Left cardiac atrium (tissue), 4 donors: ENCODE measurements at regions not wholly inside any gene's neighbourhood (a gene's known extent, or its start where the extent isn't known, plus 50 kb on each side); places are given as distances from the start of the nearest gene placed in this dataset.

Experiments used
- ATAC-seq, 2 donors: fragments of 200-7000 bp; cut with Tn5 transposase; one replicate each; pipeline ENCODE4 v1.9.1; 2020; ENCODE audit warnings: mild to moderate bottlenecking in 2 of 2, moderate library complexity in 2 of 2
- DNase-seq: peaks from one replicate; pipeline ENCODE4 v3.0.0-alpha.2; 2020
- intact Hi-C, 2 donors: fragments of 100-400 bp; cut with DNase I; formaldehyde crosslinking; loops; one replicate each; pipeline versions ENCODE4 v1.14.1 to v1.15.1; 2022 to 2023
- donor health status: DM: no; HTN: yes; CAD: no.
- donor health status: DM: no; HTN: yes; CAD: no; lungs with severe emphysema.
- donor health status: DM: yes; HTN: yes; CAD: no.
- donor health status: Dilated cardiomyopathy.

DNA sequence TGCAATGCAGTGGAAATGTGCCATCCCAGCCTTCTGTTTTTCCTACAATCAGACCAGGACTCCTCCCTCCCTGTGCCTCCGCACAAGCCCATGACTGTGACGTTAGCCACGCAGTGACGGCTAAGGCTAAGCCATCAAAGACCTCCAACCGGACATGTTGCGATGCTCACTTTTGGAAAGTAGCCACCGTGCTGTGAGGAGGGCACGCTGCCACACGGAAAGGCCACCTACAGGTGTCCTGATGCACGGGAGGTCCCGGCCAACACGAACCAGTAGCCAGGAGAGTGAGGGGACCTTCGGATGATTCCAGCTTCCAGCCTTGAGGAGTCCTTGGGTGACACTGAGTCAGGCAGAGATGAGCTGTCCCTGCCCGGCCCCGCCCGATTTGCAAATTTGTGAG lies 53.9 kb downstream of the FOXL1 start:
- intact Hi-C loops, result no loop called here
- no peak for DNase-seq
- no peak for ATAC-seq

DNA sequence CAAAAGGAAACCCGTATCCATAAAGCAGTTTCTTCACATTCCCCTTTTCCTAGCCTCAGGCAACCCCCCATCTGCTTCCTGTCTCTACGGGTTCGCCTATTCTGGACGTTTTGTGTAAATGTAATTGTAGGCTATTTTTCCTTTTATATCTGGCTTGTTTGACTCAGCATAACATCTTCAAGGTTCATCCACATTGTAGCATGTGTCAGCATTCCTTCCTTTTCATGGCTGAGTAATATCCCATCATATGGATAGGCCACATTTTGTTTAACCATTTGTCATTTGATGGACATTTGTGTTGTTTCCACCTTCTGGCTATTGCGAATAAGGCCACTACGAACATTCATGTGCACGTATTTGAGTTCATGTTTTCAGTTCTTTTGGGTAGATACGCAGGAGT lies 54.6 kb downstream of the FOXL1 start:
- intact Hi-C loops, result no loop called here
- no peak for DNase-seq
- no peak for ATAC-seq

DNA sequence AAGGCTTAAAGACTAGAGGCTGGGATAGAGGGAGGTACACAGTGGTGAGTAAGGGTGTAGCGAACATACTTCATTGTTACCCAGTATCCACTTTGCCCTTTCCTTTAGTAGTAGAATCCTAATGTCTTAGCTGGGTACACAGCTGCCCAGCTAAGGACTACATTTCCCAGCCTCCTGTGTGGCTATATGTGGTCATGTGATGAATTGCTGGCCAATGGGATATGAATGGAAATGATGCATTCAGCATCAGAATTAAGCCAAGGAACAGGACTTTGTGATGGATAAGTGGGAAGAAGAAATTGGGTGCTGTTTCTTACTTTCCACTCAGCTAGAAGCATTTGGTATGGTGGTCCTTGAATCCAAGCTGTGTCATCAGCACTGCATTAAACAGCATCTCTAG lies 55.9 kb downstream of the FOXL1 start:
- intact Hi-C loops, result no loop called here
- DNase-seq, result no peak
- ATAC-seq, result no peak

DNA sequence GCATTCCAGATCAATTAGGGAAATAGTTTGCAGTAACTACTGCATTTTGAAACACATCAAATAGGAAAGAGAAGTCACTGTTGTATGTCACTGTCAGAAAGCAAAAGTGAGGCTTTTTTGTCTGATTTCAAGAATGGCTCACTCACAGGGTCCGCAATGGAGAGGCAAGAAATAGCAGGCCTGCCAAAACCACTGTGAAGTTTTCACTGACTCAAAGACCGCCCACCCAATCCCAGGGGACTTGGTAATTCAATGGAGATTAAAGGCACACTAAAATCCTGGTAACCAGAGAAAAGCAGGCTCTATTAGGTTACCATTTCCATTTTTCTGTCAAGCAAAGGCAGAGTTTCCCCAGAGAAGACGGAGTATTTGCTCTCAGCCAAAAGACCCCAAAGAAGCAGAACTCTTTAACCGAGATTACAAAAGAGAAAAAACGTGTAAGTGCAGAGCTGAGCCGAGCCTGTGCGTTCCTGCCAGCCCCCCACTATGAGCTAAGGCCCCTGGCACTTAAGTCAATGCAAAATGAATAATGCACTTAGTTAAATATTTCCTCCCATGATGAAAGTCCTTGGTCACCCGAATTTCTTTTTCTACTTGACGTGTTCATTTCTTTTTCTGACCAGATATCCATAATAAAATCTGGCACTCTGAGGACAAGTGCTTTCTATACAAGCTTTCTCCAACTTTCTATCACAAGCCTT lies 57.0 kb downstream of the FOXL1 start:
- intact Hi-C loops, result no loop called here
- ATAC-seq (peak in 1 of 2 donors; percentile 39), DNase-seq (peak; percentile 44)

DNA sequence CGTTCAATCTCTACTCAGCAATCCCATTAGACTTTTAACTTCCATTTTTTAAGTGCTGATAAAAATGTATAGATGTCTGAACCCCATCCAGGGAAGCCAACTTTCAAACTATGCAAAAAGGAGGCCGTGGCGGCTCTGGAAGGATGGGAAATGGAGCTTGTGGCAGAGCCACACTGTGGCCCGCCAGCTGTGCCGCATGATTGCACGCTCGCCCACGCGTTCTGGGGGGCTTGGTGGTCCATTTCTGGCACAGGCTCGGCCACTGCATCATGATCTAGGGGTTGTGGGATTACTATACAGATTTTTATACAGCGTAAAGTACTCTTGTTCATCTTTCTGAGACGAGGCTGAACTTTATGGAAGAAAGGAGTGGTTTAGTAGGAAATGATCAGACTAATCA lies 57.6 kb downstream of the FOXL1 start:
- no peak for ATAC-seq
- DNase-seq, result no peak
- intact Hi-C loops, result no loop called here

DNA sequence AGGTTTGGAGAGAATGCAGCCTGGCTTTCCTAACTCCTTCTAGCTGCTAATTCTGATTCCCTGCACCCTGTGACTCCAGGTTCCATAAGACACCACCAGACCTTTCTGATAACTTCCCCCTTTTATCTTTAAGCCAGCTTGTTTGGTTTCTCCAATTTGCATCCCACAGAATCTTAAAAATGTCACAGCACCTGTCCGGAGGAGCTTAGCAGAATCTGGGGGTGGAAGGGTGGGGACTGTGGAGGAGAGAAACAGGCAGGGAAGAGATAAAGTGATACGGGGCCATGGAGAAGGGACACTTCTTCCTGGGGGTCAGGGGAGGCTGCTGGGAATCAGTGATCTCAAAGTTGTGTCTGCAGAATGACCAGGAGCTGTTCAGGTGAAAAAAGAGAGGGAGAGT lies 59.4 kb downstream of the FOXL1 start:
- intact Hi-C loops, result no loop called here
- DNase-seq, result no peak
- ATAC-seq, result no peak

DNA sequence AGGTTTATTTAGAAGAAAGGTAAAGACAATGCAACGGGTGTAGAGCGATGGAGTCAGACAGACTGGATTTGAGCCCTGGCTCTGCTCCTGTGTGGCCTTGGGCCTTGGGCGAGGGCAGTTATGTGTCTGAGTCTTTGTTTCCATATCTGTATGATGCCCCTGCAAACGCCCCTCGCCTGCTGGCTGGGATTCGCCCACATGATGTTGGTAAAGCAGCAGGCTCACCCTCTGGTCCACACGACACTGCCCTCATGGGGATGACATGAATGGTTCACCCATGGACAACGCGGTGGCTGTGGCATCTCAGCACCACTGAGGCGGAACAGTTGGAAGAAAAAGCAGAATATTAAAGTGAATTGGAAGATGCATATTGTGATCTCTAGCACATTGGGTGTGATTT lies 60.3 kb downstream of the FOXL1 start:
- intact Hi-C loops, result no loop called here
- DNase-seq (no peak), ATAC-seq (no peak)

DNA sequence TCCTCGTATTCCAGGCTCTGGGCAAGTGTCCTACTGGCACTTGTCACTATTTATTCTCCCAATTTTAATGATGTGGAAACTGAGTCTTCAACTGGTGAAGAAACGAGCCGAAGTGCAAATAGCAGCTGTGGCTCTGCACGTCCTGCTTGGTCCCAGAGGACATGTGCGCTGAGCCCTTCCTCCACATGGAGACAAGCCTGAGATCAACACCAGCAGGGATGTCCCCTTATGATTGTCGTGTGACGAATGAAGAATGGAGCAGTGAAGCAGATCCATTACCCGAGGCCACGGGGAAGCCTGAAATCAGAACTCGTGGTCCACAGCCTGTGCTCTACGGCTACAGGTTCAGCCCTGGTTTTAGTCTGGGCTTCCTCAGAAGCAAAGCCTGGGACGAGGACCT lies 61.0 kb downstream of the FOXL1 start:
- DNase-seq (no peak), ATAC-seq (peak in 1 of 2 donors; percentile 35)
- intact Hi-C loops, result no loop called here

DNA sequence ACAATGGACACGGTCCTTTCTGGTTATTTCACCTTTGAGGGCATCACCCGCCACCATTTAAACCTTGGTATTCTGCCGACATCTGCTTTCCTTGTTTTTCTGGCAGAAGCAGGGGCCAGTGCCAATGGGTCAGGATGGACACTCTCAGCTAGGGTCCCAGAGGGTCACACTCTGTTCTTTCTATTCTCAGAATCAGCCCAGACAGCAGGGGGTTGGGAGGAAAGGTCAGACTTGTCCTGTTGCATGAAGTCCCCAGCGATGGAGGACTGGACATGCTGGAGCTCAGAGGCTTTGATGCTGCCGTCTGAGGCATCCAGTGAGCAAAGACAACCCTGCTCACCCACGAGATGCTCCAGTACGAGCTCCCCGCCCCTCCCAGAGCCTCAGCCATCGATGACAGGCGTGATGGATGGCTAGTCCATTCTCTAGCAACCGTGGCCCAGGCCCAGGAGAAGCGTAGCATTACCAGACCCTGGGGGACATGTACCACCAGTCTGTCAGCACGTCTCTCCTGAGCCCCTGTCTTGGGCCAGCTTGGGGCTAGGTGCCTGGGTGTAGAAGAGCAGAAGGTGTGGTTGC lies 62.0 kb downstream of the FOXL1 start:
- intact Hi-C loops, result no loop called here
- ATAC-seq (peak in 1 of 2 donors; percentile 39), DNase-seq (no peak)

DNA sequence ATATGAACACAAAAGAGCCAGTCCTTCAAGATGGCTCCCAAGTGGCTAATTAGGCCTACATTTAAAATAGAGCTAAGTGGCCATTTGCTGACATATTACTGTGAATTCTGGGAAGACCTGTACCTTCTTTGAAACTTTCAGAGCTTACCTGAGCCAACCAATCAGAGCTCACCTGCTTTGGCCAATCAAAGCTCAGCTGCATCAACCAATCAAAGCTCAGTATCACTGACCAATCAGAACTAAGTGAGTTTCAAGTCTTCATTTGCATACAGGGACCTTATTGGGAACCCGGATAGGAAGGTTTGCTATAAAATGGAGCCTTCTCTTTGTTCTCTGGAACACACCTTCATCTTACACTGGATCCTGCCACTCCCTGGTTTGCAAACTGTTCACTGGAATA lies 63.7 kb downstream of the FOXL1 start:
- intact Hi-C loops, result no loop called here
- ATAC-seq (no peak), DNase-seq (no peak)

DNA sequence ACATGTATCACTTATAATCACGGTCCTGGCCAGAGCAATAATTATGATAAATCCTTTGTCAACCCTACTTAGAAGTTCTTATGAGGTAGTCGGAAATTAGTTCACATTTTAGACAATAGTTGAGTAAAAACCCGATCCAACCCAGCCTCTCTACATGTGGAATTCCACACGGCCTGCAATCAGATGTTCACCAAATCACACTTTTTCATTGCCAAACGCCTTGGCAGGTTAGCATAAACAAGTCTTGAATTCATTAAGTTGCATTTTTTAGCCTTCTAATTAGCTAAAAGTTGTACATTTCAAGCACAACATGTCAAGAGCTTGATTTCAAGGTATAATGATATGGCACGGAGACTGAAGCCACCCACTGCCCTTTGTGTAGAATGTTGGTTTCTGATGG lies 65.3 kb downstream of the FOXL1 start:
- ATAC-seq (no peak), DNase-seq (no peak)
- intact Hi-C loops, result no loop called here

DNA sequence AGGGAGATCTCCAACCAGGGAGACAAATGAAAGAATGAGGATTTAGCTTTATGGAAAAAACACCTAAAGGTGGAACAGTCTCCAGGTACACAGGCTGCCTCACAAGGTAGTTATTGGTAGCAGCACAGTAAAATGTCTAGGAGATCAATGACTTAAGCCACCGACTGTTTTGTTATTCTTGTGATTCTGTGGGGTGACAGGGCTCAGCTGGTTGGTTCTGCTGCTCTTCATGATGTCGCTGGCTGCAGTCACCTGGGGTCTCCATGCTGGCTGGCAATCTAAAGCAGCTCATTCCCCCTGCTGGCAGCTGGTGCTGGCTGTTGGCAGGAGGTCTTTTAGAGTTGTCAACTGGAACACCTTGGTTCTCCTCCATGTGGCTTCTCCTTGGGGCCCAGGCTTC lies 69.2 kb downstream of the FOXL1 start:
- no peak for DNase-seq
- no peak for ATAC-seq
- intact Hi-C loops, result no loop called here

DNA sequence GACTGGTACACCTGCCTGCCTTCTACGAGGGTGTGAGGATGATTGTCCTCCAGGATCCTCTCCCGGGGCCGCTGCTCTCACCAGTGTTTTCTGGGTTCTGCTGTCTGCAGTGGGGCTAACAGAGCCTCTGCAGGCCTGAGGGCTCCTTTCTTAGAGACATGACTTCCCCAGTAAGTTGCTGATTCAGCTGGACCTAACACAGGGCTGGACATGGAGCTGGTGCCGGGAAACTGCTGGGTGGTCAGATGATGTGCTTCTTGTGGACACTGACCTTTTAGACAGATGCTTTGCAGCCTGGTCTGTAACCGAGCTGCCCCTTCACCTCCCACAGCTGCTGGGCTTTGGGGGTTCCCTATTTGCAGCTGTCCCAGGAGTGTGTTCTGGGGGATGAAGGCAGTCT lies 71.5 kb downstream of the FOXL1 start:
- no peak for ATAC-seq
- intact Hi-C loops, result no loop called here
- DNase-seq, result no peak

DNA sequence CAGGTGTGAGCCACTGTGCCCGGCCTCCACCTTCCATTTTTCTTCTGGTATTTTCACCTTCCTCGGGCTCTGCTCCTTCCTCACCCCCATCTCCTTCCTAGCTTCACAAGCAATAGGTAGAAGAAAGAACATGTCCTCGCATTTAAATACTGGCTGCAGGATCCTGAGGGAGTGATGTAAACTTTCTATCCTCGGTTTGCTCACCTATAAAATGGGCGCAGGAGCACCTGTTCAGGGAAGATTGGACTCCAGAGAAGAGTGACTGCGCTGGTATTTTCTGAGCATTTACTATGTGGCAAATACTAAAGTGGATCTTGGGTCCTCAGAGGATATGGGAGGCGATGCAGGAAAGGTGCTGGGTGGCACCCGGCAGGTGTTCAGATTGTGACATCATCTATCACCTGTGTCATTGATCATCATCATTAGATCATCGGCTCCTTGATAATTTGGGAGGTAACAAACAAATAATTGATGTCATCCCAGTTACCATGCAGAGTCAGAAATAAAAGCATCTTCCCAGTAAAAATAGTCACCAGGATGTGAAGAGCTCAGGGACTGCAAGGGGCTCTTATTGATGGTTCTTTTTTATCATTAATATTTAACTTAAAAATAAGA lies 72.8 kb downstream of the FOXL1 start:
- no peak for DNase-seq
- ATAC-seq, result no peak
- intact Hi-C loops, result no loop called here

DNA sequence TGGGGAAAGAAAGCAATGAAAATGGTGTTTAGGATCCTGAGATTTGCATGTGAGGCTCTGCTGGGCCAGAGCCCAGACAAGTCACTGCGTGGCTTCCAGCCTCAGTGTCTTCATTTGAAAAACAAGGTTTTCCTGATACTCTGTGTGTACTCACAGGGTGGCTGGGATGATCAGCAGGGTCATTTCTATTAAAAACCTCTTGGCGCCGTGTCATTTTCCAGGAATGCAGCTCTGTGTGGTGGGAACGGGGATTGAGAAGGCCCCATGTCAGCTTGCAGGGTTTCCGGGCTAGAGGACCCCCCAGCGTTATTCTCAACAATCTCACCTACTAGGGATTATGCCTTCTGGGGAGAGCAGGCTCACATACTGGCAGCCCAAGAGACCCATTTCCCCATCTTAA lies 73.5 kb downstream of the FOXL1 start:
- intact Hi-C loops, result no loop called here
- DNase-seq (no peak), ATAC-seq (no peak)

DNA sequence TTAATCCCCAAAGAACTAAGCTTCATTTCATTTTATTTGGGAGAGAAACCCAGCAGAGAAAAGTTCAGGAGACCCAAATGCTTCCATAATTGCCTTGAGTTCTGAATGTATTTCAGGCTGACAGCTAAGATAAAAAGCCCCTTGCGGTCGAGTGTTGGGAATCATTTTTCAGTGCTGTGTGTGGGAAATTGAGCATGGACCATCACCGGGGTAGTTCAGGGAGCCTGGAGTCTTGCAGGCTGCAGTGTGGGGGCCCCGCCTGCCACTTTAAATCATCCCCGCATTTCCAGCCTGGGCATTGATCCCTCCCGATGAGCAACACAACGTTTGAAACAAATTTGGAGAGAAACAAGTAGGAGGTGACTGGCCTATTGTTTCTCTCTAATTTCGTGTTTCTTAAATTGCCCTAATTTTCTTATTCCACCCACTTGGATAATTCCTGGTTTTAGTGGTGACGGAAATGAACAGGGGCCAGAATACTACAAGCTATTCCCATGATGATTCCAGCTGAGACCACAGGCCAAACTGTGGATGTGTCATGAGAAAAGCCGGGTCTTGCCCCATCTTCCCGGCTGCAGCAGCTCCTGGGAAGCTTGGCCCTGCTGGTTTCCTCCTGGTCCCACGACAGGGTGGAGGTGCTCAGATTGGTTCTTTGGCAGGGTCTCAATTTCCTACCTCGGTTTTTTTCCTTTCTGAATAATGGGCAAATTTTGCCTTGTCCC lies 75.1 kb downstream of the FOXL1 start:
- ATAC-seq, result peak; percentile 65 to 79

DNA sequence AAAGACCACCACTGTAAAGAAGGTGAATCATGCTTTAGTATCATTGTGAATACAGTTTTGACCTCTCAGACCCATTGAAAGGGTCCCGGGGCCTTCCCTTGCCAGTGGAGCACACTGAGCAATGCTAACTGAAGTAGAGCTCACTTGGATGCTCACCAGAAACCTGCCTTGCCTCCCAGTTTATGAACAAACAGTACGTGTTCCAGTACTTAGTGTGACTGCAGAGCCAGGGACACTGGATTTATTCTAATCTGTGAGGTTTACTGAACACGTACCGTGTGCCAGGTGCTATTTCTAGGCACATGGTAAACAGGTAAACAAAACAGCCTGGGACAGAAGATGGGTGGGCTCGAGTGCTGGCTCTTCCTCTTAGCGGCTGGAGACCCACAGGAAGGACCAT lies 79.6 kb downstream of the FOXL1 start:
- intact Hi-C loops, result no loop called here
- no peak for ATAC-seq
- DNase-seq, result no peak

More for the DNA sequence above, 75.1 kb downstream of the FOXL1 start:
- intact Hi-C loops, result no loop called here
- no peak for DNase-seq

DNA sequence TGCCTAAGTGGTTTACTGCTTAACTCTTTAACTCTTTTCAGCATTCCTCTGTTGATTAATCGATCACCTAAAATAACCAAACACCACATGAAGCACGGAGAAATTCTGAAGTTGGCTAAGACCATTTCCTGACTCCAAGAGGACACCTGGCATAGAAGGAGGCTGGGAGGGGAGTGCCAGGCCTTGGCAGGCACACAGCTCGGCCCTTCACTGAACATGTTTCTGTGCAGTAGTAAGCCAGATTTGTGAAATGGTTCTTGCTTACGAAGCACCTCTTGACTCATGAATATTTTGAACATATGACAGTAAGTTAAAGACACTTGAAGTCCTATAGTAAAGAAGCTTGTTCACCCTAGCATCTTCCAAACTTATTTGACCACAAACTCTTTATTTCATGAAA lies 82.3 kb downstream of the FOXL1 start:
- intact Hi-C loops, result no loop called here
- DNase-seq (no peak), ATAC-seq (no peak)

DNA sequence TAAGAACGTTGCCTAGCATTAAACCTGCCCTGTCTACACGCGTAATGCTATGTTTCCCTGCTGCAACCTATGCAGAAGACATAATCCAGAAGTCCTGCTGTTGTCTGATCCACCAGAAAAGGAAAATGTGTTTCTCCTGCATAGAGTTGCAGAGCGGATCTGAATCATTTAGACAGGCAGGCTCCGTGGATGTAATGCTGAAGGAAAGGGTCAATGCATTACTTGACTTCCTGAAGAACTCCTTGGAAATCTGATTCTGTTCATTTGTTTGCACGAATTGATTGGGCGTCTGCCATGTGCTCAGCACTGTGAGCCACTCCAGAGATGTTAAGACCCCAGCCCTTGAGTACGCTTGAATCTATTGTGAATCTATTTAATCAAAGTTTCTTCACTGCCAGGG lies 83.4 kb downstream of the FOXL1 start:
- ATAC-seq (no peak), DNase-seq (no peak)
- intact Hi-C loops, result no loop called here

DNA sequence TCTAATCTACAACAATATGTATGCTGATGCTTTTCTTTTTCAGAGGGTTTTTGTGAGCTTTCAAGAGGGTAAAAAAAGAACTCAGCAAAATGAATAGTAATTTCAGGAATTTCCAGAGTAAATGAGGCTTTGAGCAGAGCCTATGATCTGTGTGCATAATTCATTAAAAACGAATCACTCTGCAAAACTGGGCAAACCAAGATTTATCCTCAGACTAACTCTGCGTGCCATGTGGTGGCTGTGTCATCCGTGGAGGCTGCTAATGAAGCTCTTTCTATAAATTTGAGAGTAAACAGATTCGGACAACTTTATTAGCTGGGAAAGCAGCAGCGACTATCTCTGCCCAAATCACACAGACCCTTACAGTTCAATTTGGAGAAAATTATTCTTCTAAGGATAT lies 83.8 kb downstream of the FOXL1 start:
- intact Hi-C loops, result no loop called here
- no peak for ATAC-seq

DNA sequence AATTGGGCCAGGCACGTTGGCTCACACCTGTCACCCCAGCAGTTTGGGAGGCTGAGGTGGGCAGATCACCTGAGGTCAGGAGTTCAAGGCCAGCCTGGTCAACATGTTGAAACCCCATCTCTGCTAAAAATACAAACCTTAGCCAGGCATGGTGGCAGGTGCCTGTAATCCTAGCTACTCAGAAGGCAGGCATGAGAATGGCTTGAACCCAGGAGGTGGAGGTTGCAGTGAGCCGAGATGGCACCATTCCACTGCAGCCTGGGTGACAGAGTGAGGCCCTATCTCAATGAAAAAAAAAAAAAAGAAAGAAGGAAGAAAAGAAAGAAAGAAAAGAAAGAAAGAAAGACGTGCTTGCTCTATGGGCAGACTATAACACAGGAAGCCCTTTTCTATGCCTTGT lies 84.4 kb downstream of the FOXL1 start:
- no peak for ATAC-seq
- intact Hi-C loops, result no loop called here
- DNase-seq, result no peak

More for the DNA sequence above, 83.8 kb downstream of the FOXL1 start:
- DNase-seq, result no peak
